Endothelial cell of umbilical vein (primary cell): ENCODE measurements at regions not wholly inside any gene's neighbourhood (a gene's known extent, or its start where the extent isn't known, plus 50 kb on each side); places are given as distances from the start of the nearest gene placed in this dataset.

Experiments
- CTCF ChIP-seq, 2 donors: IDR thresholded peaks; 1 replicate in 1 of 2; 2 replicates in 1 of 2; pipeline ENCODE4 v1.5.1; 2011; ENCODE audit warnings: low read length in 2 of 2, mild to moderate bottlenecking in 2 of 2, moderate library complexity in 2 of 2, control low read depth in 1 of 2, inconsistent platforms in 1 of 2, low read depth in 1 of 2; ENCODE audit not compliant: insufficient read depth in 1 of 2; ENCODE audit errors: extremely low read depth in 1 of 2
- EZH2 ChIP-seq: IDR thresholded peaks from 2 replicates; pipeline ENCODE4 v1.6.1; 2012; ENCODE audit warnings: borderline replicate concordance, low read depth, mild to moderate bottlenecking, moderate library complexity, low read length, inconsistent platforms; ENCODE audit not compliant: severe bottlenecking
- FOS ChIP-seq: IDR thresholded peaks from 2 replicates; pipeline ENCODE4 v1.6.1; 2011; ENCODE audit warnings: mild to moderate bottlenecking, low read length, moderate library complexity, borderline replicate concordance; ENCODE audit not compliant: insufficient read depth
- GATA2 ChIP-seq: IDR thresholded peaks from 2 replicates; pipeline ENCODE4 v1.7.0; 2011; ENCODE audit warnings: low read depth, mild to moderate bottlenecking, moderate library complexity, mixed read lengths, low read length; ENCODE audit not compliant: insufficient read length, insufficient read depth
- JUN ChIP-seq: IDR thresholded peaks from 2 replicates; pipeline ENCODE4 v1.6.1; 2011; ENCODE audit warnings: borderline replicate concordance, low read depth; ENCODE audit not compliant: insufficient read length, insufficient read depth
- MAX ChIP-seq: IDR thresholded peaks from 2 replicates; pipeline ENCODE4 v1.6.1; 2011; ENCODE audit not compliant: insufficient read depth, insufficient read length
- MYC ChIP-seq: IDR thresholded peaks from one replicate; pipeline ENCODE4 v1.6.1; 2011; ENCODE audit warnings: mild to moderate bottlenecking, low read depth, low read length
- POLR2A ChIP-seq: IDR thresholded peaks from 2 replicates; pipeline ENCODE4 v1.6.1; 2012; ENCODE audit warnings: low read depth, mild to moderate bottlenecking, control low read depth, low read length
- POLR2AphosphoS5 ChIP-seq: IDR thresholded peaks from 2 replicates; pipeline ENCODE4 v1.6.1; 2012; ENCODE audit warnings: low read depth, mild to moderate bottlenecking, control low read depth, low read length, moderate library complexity; ENCODE audit not compliant: insufficient read depth

DNA sequence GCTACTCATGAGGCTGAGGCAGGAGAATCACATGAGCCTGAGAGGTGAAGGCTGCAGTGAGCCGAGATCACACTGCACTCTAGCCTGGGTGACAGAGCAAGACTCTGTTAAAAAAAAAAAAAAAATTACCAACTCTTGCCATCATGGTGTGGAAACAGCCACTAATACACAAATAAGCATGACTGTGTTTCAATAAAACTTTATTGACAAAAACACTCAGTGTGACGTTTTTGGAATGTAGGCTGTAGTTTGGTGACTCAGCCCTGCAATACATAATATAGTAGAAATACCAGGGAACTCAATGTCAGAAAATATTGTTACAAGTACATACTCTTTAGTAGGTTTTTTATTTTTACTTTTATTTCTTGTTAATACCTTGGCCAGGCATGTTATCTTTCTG is 207.1 kb downstream of the CASP12 start:
- TF ChIP-seq POLR2A (no peak), EZH2 (no peak), CTCF (IDR thresholded peaks at IDR 0.05; ENCODE audit: extremely low read depth in 1 of 2, insufficient read depth in 1 of 2, low read depth in 1 of 2, low read length in 2 of 2) (no peak), MAX (no peak), POLR2AphosphoS5 (no peak), GATA2 (no peak), MYC (no peak), FOS (no peak), JUN (no peak)
